GM21786 (cell line): ENCODE measurements at regions not wholly inside any gene's neighbourhood (a gene's known extent, or its start where the extent isn't known, plus 50 kb on each side); places are given as distances from the start of the nearest gene placed in this dataset.
"Not testable (repeated sequence)": the region's sequence is repeated elsewhere in the genome, so short reads cannot be mapped to it uniquely, and the experiment has no call there.

ENCODE experiments used
- ATAC-seq: cut with Tn5 transposase; IDR thresholded peaks from one replicate; pipeline ENCODE4 v1.9.1; 2021; ENCODE audit not compliant: unreplicated experiment

DNA sequence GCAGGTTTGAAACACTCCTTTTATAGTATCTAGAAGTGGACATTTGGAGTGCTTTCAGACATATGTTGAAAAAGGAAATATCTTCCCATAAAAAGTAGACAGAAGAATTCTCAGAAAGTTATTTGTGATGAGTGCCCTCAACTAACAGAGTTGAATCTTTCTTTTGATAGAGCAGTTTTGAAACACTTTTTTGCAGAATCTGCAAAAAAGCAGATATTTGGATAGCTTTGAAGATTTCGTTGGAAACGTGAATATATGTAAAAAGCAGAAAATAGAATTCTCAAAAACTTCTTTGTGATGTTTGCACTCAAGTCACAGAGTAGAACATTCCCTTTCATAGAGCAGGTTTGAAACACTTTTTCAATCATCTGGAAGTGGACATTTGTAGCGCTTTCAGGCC lies 676.4 kb upstream of the ZNF337 start:
- ATAC-seq = not testable (repeated sequence)

DNA sequence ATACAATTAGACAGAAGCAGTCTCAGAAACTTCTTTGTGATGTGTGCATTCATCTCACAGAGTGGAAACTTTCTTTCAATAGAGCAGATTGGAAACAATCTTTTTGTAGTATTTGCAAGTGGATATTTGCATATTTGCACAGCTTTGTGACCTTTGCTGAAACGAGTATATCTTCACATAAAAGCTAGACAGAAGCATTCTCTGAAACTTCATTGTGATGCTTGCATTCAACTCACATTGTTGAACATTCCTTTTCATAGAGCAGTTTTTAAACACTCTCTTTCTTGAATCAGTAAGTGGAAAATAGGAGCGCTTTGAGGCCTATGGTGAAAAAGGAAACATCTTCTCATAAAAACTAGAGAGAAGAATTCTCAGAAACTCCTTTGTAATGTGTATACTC lies 657.9 kb upstream of the ZNF337 start:
- ATAC-seq = no peak

- ATAC-seq = no peak
Measured at GRCh38 chr20:26347396-26347795, 650.7 kb upstream of the ZNF337 start.

DNA sequence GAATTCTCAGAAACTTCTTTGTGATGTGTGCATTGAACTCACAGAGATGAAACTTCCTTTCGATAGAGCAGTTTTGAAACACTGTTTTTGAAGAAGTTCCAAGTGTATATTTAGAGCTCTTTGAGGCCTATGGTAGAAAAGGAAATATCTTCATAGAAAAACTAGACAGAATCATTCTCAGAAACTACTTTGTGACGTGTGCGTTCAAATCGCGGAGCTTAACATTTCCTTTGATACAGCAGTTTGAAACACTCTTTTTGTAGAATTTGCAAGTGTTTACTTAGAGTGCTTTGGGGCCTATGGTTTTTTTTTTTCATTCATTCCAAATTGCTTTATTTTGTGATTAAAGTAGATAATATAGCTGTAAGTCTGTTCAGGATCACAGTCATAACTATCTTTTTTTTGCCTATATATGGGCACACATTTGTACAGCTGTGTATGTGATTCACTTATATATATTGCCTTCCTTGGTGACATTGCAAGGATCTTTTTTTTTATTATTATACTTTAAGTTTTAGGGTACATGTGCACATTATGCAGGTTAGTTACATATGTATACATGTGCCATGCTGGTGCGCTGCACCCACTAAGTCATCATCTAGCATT lies 643.9 kb upstream of the ZNF337 start:
- ATAC-seq = not testable (repeated sequence)

DNA sequence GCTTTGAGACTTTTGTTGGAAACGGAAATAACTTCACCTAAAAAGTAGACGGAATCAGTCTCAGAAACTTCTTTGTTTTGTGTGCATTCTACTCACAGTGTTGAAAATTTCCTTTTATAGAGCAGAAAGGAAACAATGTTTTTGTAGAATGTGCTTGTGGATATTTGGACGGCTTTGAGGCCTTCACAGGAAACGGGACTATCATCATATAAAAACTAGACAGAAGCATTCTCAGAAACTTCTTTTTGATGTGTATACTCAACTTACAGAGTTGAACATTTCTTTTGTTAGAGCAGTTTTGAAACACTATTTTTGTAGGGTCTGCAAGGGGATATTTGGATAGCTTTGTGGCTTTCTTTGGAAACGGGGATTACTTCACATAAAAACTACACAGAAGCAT lies 627.5 kb upstream of the ZNF337 start:
- ATAC-seq = no peak

- no peak for ATAC-seq
Measured at GRCh38 chr20:26315054-26315453, 618.4 kb upstream of the ZNF337 start.

- not testable (repeated sequence) for ATAC-seq
Measured at GRCh38 chr20:26309720-26310119, 613.1 kb upstream of the ZNF337 start.

- ATAC-seq = no peak
Measured at GRCh38 chr20:26308961-26309360, 612.3 kb upstream of the ZNF337 start.

DNA sequence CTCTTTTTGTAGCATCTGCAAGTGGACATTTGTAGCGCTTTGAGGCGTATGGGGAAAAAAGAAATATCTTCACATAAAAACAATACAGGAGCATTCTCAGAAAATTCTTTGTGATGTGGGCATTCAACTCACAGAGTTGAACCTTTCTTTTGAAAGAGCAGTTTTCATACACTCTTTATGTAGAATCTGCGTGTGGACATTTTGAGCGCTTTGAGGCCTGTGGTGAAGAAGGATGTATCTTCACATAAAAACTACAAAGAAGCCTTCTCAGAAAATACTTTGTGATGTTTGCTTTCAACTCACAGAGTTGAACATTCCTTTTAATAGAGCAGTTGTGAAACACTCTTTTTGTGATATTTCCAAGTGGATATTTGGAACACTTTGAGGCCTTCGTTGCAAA lies 598.4 kb upstream of the ZNF337 start:
- no peak for ATAC-seq

GRCh38 chr20:26288379-26289061 lies 591.9 kb upstream of the ZNF337 start:
- not testable (repeated sequence) for ATAC-seq

- no peak for ATAC-seq
Measured at GRCh38 chr20:26279238-26279637, 582.6 kb upstream of the ZNF337 start.

DNA sequence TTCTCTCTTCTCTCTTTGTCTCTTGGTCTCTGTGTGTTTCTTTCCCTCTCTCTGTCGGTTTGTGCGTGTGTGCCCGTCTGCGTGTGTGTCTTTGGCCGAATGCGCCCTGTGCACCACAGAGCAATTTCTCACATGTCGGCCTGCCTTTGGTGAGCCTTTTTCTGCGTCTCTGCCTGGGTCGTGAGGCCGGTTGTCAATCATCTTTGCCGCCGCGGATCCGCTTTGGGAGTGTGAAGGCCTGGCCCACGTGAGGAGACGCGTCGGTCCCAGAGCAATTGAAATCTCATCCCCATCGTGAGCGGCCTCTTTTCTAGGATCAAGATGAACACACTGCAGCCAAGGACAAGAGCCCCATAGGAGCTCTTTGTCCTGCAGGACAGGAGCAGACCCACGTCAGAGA lies 580.7 kb upstream of the ZNF337 start:
- no peak for ATAC-seq

DNA sequence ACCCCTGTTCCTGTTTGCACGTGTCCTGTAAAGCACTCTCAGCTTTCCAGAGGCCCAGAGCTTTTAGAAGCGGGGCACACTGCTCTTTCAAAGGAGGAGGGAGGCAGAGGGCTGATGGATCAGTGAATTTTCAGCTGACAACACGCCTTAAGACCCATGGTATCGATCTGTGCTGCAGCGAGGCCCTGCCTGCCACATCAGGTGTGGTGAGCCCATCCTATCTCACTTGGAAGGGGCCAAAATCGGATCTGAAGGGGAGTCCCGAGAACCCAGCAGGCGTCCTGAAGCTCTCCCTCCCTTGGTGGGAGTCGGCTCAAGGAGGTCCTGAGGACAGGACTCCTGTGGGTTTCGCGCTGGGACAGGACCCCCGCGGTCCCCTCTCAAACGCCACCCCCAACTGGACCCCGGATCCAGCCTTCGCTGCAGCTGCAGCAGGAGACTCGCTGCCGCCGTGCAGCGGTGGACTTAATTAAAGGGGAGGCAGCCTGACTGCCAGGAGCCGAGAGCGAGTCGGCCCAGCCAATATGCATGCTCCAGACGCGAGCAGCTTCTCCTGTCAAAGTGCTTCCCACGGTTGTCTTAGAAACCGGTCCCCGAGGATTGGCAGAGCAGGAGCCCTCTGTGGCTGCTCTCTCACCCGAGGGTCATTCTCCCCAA lies 580.0 kb upstream of the ZNF337 start:
- ATAC-seq = no peak

- ATAC-seq = not testable (repeated sequence)
Measured at GRCh38 chr20:26268762-26269161, 572.1 kb upstream of the ZNF337 start.

GRCh38 chr20:26260925-26261324 lies 564.3 kb upstream of the ZNF337 start:
- not testable (repeated sequence) for ATAC-seq

GRCh38 chr20:26252311-26252975 lies 555.8 kb upstream of the ZNF337 start:
- not testable (repeated sequence) for ATAC-seq

- not testable (repeated sequence) for ATAC-seq
Measured at GRCh38 chr20:26251376-26251775, 554.7 kb upstream of the ZNF337 start.

DNA sequence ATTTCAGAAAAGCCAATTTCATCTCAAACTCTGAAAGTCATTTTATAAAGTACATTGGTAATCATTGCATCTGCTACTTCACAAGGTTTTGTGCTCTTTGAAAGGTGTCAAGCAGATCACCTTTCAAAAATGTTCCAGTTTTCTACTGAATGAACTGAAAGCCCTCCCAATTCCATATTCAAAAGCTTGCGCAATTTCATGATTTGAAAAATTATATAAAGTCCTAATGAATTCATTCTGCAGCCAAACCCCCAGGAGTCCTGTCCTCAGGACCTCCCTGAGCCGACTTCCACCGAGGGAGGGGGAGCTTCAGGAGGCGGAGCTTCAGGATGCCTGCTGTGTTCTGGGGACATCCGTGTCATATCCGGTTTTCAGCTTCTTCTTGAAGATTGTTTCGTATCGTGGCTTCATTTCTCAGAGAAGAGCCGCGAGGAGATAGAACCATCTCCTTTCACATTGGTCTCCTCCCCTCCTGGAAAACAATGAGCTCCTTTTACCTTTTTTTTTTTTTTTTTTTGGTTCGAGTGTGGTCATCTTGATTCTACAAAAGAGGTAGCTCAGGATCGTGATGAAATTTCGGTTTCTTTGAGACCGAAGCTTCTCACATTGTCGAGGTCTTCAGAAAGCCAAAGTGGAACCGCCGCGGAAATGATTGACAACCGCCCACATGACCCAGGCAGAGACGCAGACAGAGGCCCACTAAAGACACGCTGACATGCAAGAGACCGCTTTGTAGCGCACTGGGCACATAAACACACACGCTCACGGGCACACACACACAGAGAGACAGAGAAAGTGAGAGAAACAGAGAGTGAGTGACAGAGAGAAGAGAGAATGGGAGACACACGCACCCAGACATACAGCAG lies 553.8 kb upstream of the ZNF337 start:
- ATAC-seq = not testable (repeated sequence)

- no peak for ATAC-seq
Measured at GRCh38 chr20:26243731-26244130, 547.1 kb upstream of the ZNF337 start.

- not testable (repeated sequence) for ATAC-seq
Measured at GRCh38 chr20:26220609-26221008, 524.0 kb upstream of the ZNF337 start.

GRCh38 chr20:26219546-26219945 lies 522.9 kb upstream of the ZNF337 start:
- ATAC-seq = not testable (repeated sequence)
